ENCODE measurements at regions not wholly inside any gene's neighbourhood (a gene's known extent, or its start where the extent isn't known, plus 50 kb on each side); places are given as distances from the start of the nearest gene placed in this dataset.

- TF ChIP-seq CTCF (conservative IDR thresholded peaks at IDR 0.05; ENCODE audit: low read length) = no peak
- no peak for TF ChIP-seq EZH2phosphoT487 (IDR thresholded peaks at IDR 0.05; ENCODE audit: borderline replicate concordance, low read depth, low read length)
These were observed 99.4 kb upstream of the KLF13 start for GRCh38 chr15:31227235-31227634.

Data from OCI-LY7 (cell line).